ENCODE measurements at regions not wholly inside any gene's neighbourhood (a gene's known extent, or its start where the extent isn't known, plus 50 kb on each side); places are given as distances from the start of the nearest gene placed in this dataset.
"Not testable (repeated sequence)": the region's sequence is repeated elsewhere in the genome, so short reads cannot be mapped to it uniquely, and the experiment has no call there.

DNA sequence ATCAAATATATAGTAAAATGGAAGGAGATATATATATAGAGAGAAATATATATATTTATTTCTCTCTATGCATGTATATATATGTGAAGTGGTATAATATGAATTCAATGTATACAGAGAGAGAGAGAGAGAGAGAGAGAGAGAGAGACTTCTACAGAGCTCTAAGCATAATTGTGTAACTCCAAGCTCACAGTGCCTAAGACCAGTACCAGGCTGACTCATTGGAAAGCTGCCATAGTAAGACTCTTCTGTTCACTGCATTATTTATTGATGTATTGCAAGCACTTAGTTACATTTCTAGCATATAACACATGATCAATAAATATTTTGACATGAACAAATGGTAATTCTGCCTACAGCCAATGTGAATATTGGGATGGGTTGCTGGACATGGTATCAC, 1734.7 kb downstream of the SLITRK1 start:
- in situ Hi-C loops (cut with HindIII; ENCODE audit: low pct_unique_long_range_greater_than_20kb, low sequenced_read_pairs) = no loop called here
- DNase-seq (ENCODE audit: low read depth in 1 of 2, low spot score in 1 of 2) = no peak
- TF ChIP-seq JUND (IDR thresholded peaks at IDR 0.05; ENCODE audit: low read depth) = no peak

DNA sequence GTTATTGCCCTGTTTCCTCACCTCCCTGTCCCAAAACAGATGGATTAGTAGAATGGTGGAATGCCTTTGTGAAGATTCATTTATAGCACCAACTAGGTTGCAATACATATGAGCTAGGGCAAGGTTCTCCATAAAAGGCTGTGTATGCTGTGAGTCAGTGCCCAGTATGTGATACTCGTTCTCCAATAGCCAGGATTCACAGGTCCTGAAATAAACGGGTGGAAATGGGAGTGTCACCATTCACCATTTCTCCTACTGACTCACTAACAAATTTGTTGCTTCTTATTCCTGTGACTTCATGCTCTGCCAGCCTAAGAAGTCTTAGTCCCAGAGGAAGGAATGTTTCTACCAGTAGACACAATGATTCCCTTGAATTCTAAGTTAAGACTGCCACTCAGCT, 1745.4 kb downstream of the SLITRK1 start:
- no peak for DNase-seq (ENCODE audit: low read depth in 1 of 2, low spot score in 1 of 2)
- no peak for TF ChIP-seq JUND (IDR thresholded peaks at IDR 0.05; ENCODE audit: low read depth)
- in situ Hi-C loops (cut with HindIII; ENCODE audit: low pct_unique_long_range_greater_than_20kb, low sequenced_read_pairs) = no loop called here

DNA sequence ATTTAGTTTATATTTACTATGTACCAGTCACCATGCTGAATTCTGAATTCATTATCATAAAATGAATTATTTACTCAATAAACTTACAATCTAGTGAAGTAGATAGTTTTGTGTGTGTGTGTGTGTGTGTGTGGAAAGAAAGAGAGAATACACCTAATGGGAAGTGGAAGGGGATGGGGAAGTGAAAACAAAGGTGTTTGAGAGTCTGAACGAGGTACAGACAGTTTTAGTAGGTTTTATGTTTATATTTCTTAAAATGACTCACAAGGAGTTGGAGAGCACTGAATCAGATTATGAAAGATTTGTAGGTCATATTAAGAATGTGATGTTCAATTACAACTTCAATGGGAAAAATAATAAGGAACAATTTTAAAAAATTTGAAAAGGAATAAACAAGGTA, 1753.0 kb downstream of the SLITRK1 start:
- no peak for TF ChIP-seq JUND (IDR thresholded peaks at IDR 0.05; ENCODE audit: low read depth)
- in situ Hi-C loops (cut with HindIII; ENCODE audit: low pct_unique_long_range_greater_than_20kb, low sequenced_read_pairs) = no loop called here
- no peak for DNase-seq (ENCODE audit: low read depth in 1 of 2, low spot score in 1 of 2)

DNA sequence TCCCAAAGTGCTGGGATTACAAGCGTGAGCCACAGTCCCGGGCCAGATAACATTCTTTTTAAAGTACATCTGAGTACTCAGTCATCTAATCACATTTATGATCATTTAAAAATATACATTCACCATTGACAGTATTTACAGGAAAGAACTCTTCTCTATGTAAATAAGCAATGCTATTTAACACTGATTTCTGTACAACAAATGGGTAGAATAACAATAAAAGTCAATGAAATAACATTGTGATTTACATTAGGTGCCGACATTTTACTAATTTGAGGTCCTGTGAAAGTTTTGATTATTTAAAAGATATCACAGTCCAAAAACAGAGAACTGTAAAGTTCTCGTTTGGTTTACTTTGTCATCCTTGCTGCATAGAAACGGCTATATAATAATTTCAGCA, 1763.7 kb downstream of the SLITRK1 start:
- in situ Hi-C loops (cut with HindIII; ENCODE audit: low pct_unique_long_range_greater_than_20kb, low sequenced_read_pairs) = no loop called here
- no peak for TF ChIP-seq JUND (IDR thresholded peaks at IDR 0.05; ENCODE audit: low read depth)

DNA sequence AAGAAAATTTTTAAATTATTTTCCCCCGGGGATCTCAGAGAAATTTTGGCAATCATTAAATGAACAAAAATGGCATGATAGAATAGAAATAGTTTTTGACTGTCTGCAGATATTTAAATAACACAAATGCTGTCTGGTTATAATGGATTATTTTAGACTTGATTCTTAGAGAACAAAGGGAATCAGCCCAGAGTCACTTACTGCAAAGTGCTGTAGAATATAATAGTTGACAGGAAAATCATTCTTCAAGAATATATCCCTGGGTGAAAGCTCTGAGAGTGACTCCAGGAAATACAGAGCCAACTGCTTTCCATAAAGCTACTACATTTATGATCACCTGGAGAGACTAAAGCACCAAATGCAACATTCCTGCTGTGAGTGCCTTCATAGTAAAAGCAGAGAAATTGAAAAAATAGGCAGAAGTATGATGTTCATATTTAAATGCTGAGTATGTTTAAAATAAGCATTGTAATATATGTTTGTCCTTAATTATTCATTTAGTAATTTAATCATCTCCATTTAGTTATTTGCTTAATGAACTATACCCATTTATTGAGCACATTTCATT, 1765.8 kb downstream of the SLITRK1 start:
- TF ChIP-seq JUND (IDR thresholded peaks at IDR 0.05; ENCODE audit: low read depth) = no peak
- in situ Hi-C loops (cut with HindIII; ENCODE audit: low pct_unique_long_range_greater_than_20kb, low sequenced_read_pairs) = no loop called here
- no peak for DNase-seq (ENCODE audit: low read depth in 1 of 2, low spot score in 1 of 2)

More for the DNA sequence above, 1763.7 kb downstream of the SLITRK1 start:
- no peak for DNase-seq (ENCODE audit: low read depth in 1 of 2, low spot score in 1 of 2)

DNA sequence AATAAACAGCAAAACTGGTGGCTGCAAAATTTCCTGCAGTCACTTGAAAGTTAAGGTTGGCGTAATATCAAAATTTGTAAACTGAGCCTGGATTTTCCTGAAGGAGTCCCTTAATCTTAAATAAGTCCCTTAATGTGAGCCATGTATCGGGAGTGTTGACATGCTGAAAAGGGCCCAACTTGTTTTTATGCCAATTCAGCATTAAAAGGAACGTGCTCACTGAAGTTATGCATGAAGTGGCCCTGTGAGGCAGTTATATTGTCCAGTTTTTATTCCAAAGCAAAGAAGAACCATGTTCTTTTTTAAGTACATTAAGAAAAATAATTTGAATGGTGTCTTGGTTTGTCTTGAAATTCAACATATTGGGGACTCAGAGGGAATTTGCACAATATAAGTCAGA, 1766.9 kb downstream of the SLITRK1 start:
- in situ Hi-C loops (cut with HindIII; ENCODE audit: low pct_unique_long_range_greater_than_20kb, low sequenced_read_pairs) = no loop called here
- no peak for DNase-seq (ENCODE audit: low read depth in 1 of 2, low spot score in 1 of 2)
- no peak for TF ChIP-seq JUND (IDR thresholded peaks at IDR 0.05; ENCODE audit: low read depth)

DNA sequence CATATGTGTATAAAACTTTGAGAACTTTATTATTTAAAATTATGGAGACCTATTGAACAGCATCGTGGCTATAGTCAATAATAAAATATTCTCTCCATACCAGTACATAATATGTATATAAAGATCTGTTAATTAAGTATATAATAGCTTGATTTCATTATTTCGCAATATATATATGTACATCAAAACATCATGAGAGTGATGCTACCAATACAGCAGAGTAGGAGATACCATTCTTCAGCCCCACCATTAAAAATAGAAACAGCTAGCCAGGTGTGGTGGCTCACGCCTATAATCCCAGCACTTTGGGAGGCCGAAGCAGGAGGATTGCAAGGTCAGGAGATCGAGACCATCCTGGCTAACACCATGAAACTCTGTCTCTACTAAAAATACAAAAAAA, 1755.3 kb upstream of the SPRY2 start:
- TF ChIP-seq JUND (IDR thresholded peaks at IDR 0.05; ENCODE audit: low read depth) = no peak
- DNase-seq (ENCODE audit: low read depth in 1 of 2, low spot score in 1 of 2) = no peak
- in situ Hi-C loops (cut with HindIII; ENCODE audit: low pct_unique_long_range_greater_than_20kb, low sequenced_read_pairs) = no loop called here

DNA sequence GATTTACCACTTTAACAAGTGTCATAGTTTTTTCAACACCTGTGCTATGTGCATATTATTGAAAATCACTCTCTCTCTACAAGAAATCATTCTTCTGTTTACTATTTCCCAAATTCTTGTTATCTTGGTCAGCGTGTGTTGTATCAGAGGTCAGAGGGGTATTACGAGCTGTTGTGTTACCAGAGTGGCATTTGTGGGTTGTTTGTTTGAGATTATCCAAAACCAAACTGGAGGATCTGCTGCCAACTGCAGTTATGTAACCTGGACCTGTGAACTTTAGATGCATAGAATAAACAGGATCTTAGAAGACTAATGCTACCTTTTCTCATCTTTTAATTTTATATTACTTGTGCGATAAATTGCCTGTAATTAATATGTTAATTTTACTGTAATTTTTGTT, 1751.4 kb upstream of the SPRY2 start:
- DNase-seq (ENCODE audit: low read depth in 1 of 2, low spot score in 1 of 2) = no peak
- in situ Hi-C loops (cut with HindIII; ENCODE audit: low pct_unique_long_range_greater_than_20kb, low sequenced_read_pairs) = no loop called here
- TF ChIP-seq JUND (IDR thresholded peaks at IDR 0.05; ENCODE audit: low read depth) = no peak

DNA sequence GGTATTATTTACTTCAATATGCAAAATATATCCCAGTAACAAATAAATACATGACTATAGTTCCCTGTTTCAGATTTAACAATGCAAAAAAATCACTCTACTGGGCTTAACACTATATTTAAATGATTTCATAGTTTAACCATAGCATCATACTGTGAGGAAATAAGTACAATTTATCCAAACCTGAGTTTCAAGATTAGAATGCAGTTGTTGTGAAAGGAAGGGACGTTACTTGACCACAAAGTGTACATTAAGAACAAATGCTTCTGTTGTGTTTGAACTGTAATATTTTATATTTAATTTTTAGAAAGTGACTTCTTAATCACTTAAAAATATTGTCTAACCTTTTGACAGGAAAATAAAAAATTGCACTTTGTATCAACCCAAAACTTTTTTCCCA, 1747.9 kb upstream of the SPRY2 start:
- no peak for DNase-seq (ENCODE audit: low read depth in 1 of 2, low spot score in 1 of 2)
- in situ Hi-C loops (cut with HindIII; ENCODE audit: low pct_unique_long_range_greater_than_20kb, low sequenced_read_pairs) = no loop called here
- no peak for TF ChIP-seq JUND (IDR thresholded peaks at IDR 0.05; ENCODE audit: low read depth)

DNA sequence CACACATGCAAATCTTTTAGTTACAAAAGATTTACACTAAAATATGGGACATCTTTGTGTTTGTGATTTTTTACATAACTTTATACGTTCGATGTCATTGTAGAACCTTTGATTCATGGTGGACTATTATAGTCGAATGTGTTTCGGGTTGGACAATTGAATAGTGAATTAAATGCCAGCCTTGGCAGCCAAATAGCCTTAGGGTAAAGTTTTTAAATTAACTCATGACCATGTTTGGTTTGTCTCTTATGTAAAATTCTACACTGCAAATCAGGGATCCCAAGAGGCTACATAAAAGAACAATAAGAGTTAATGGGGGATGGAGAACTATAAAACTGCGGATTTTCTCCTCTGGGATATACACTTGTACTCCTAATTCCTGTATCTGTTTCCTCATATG, 1735.6 kb upstream of the SPRY2 start:
- in situ Hi-C loops (cut with HindIII; ENCODE audit: low pct_unique_long_range_greater_than_20kb, low sequenced_read_pairs) = no loop called here
- DNase-seq (ENCODE audit: low read depth in 1 of 2, low spot score in 1 of 2) = no peak
- TF ChIP-seq JUND (IDR thresholded peaks at IDR 0.05; ENCODE audit: low read depth) = no peak

DNA sequence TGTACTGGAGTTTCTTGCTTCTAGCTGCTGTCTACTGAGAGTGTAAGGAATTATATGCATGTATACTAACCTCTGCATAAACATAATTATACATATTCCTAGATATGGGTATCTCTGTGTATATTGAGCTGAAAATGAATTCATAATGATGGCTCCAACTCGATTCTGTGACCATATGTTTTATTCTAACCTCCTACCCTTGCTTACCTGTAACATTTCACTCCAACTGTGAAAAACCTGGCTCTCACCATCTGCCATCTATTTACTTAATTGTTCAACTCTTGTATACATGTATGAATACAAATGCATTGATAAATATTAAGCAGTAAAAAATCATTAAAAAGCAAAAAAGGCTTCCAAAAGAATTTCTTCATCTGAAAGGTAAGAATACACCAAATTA, 1729.5 kb upstream of the SPRY2 start:
- no peak for TF ChIP-seq JUND (IDR thresholded peaks at IDR 0.05; ENCODE audit: low read depth)
- DNase-seq (ENCODE audit: low read depth in 1 of 2, low spot score in 1 of 2) = no peak
- in situ Hi-C loops (cut with HindIII; ENCODE audit: low pct_unique_long_range_greater_than_20kb, low sequenced_read_pairs) = no loop called here

DNA sequence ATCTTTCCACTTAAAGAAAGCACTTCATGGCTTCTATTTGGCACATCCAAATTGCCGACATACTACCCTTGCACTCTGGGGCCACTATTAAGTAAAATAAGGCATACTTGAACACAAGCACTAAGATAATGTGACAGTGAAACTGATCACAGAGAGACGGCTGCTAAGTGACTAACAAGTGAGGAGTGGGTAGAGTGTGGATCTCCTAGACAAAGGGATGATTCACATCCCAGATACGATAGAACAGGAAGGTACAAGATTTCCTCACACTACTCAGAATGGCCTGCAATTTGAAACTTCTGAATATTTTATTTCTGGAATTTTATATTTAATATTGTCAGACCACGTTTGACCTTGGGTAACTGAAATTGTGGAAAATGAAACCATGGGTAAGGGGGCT, 1721.8 kb upstream of the SPRY2 start:
- DNase-seq (ENCODE audit: low read depth in 1 of 2, low spot score in 1 of 2) = no peak
- in situ Hi-C loops (cut with HindIII; ENCODE audit: low pct_unique_long_range_greater_than_20kb, low sequenced_read_pairs) = no loop called here
- no peak for TF ChIP-seq JUND (IDR thresholded peaks at IDR 0.05; ENCODE audit: low read depth)

DNA sequence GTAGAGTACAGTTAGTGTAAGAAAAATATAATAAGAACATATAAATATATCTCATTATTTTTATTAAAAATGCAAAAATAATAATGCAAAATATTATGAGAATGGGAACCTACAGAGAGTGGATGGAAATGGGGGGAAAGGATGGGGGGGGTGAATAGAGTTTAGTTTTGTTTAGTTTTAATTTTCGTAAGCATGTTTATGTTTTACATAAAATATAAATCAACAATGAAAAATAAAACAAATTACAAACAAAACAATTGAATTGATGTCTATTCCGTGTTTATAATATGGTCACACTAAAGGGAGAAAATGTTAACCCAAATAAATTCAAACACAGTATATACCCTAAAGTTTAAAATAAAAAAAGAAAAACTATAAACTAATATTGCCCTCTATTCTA, 1717.4 kb upstream of the SPRY2 start:
- TF ChIP-seq JUND (IDR thresholded peaks at IDR 0.05; ENCODE audit: low read depth) = no peak
- in situ Hi-C loops (cut with HindIII; ENCODE audit: low pct_unique_long_range_greater_than_20kb, low sequenced_read_pairs) = no loop called here
- DNase-seq (ENCODE audit: low read depth in 1 of 2, low spot score in 1 of 2) = no peak

DNA sequence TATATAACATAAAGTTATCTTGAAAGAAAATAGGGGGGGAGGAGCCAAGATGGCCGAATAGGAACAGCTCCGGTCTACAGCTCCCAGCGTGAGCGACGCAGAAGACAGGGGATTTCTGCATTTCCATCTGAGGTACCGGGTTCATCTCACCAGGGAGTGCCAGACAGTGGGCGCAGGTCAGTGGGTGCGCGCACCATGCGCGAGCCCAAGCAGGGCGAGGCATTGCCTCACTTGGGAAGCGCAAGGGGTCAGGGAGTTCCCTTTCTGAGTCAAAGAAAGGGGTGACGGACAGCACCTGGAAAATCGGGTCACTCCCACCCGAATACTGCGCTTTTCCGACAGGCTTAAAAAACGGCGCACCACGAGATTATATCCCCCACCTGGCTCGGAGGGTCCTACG, 1704.4 kb upstream of the SPRY2 start:
- DNase-seq (ENCODE audit: low read depth in 1 of 2, low spot score in 1 of 2); in situ Hi-C loops (cut with HindIII; ENCODE audit: low pct_unique_long_range_greater_than_20kb, low sequenced_read_pairs): not testable (repeated sequence)

All from T47D (cell line).